Esophagus squamous epithelium (tissue), 4 donors: ENCODE measurements at regions not wholly inside any gene's neighbourhood (a gene's known extent, or its start where the extent isn't known, plus 50 kb on each side); places are given as distances from the start of the nearest gene placed in this dataset.

ENCODE experiments used
- POLR2A ChIP-seq, 4 donors: fragments of 450-650 bp; IDR thresholded peaks; one replicate each; pipeline ENCODE4 v1.6.1; 2017; ENCODE audit warnings: antibody characterized with exemption in 4 of 4, mild to moderate bottlenecking in 4 of 4, moderate library complexity in 3 of 4
- TF ChIP-seq, protein P1 (sequence below), 6 experiments: fragments of 450-650 bp in 4 of 6; fragments of 200-600 bp in 2 of 6; sonication (generic) in 2 of 6; IDR thresholded peaks; one replicate each; pipeline ENCODE4 v1.5.1; 2016 to 2019; ENCODE audit warnings: antibody characterized with exemption in 6 of 6, mild to moderate bottlenecking in 4 of 6, moderate library complexity in 4 of 6

DNA sequence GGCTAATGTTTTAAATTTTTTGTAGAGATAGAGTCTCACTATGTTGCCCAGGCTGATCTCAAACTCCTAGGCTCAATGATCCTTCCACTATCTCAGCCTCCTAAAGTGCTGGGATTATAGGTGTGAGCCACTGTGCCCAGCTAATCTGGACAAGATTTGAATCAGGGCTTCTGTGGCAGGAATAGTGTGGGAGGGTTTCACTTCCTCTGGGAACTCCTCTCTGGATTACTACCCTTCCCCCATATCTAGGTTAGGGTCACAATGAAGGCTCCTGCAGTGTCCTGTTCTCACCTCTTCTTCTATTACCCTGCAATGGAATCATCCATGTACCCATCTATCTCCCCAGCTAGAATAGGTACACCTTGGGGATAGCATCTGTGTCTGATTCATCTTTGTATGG, 133.6 kb upstream of the RAB4A start:
- TF ChIP-seq, protein P1, sequence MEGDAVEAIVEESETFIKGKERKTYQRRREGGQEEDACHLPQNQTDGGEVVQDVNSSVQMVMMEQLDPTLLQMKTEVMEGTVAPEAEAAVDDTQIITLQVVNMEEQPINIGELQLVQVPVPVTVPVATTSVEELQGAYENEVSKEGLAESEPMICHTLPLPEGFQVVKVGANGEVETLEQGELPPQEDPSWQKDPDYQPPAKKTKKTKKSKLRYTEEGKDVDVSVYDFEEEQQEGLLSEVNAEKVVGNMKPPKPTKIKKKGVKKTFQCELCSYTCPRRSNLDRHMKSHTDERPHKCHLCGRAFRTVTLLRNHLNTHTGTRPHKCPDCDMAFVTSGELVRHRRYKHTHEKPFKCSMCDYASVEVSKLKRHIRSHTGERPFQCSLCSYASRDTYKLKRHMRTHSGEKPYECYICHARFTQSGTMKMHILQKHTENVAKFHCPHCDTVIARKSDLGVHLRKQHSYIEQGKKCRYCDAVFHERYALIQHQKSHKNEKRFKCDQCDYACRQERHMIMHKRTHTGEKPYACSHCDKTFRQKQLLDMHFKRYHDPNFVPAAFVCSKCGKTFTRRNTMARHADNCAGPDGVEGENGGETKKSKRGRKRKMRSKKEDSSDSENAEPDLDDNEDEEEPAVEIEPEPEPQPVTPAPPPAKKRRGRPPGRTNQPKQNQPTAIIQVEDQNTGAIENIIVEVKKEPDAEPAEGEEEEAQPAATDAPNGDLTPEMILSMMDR (IDR thresholded peaks at IDR 0.05) = no peak
- TF ChIP-seq POLR2A (IDR thresholded peaks at IDR 0.05) = no peak
